IMR-90 (cell line): ENCODE measurements at regions not wholly inside any gene's neighbourhood (a gene's known extent, or its start where the extent isn't known, plus 50 kb on each side); places are given as distances from the start of the nearest gene placed in this dataset.

Experiments
- FOS ChIP-seq: fragments of 150-350 bp; IDR thresholded peaks from 2 replicates; pipeline ENCODE4 v1.6.1; 2016; ENCODE audit warnings: low read depth, low read length
- MXI1 ChIP-seq: IDR thresholded peaks from 2 replicates; pipeline ENCODE4 v1.6.1; 2012; ENCODE audit warnings: low read depth, mild to moderate bottlenecking, low read length, moderate library complexity, borderline replicate concordance
- NFE2L2 ChIP-seq: fragments of 150-350 bp; IDR thresholded peaks from 2 replicates; pipeline ENCODE4 v1.6.1; 2016; ENCODE audit warnings: low read depth, mild to moderate bottlenecking, low read length
- POLR2A ChIP-seq: IDR thresholded peaks from 2 replicates; pipeline ENCODE4 v1.6.1; 2012; ENCODE audit warnings: mild to moderate bottlenecking, low read depth, low read length
- RAD21 ChIP-seq: IDR thresholded peaks from 2 replicates; pipeline ENCODE4 v1.6.1; 2012; ENCODE audit warnings: low read length, improper control_type of control experiment
- TF ChIP-seq, protein P1 (sequence below): conservative IDR thresholded peaks from 2 replicates; pipeline ENCODE4 v1.5.1; 2012; ENCODE audit warnings: mild to moderate bottlenecking, low read depth, low read length, improper control_type of control experiment
- TF ChIP-seq, protein P2 (sequence below): fragments of 150-350 bp; IDR thresholded peaks from 2 replicates; pipeline ENCODE4 v1.6.1; 2017; ENCODE audit warnings: mild to moderate bottlenecking, antibody characterized with exemption, low read length, low read depth

DNA sequence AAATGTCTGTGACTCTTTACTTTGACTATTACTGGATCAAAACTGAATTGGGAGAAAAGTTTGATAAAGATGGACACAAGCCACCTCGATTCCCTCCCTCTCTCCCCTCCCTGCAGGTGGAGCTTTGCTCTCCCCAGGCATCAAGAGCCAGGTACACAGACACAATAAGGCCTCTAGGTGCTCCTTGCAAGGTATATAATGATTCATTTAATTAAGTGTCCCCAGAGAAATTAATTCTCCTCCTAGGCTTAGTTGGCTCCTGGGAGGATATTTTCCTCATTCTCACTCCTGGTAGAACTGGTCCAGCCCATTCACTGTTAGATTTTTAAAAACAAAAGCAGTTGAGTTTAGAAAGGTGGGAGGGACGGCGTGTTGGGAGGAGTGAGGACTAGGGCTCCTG is 352.4 kb upstream of the SMIM21 start:
- TF ChIP-seq, protein P1, sequence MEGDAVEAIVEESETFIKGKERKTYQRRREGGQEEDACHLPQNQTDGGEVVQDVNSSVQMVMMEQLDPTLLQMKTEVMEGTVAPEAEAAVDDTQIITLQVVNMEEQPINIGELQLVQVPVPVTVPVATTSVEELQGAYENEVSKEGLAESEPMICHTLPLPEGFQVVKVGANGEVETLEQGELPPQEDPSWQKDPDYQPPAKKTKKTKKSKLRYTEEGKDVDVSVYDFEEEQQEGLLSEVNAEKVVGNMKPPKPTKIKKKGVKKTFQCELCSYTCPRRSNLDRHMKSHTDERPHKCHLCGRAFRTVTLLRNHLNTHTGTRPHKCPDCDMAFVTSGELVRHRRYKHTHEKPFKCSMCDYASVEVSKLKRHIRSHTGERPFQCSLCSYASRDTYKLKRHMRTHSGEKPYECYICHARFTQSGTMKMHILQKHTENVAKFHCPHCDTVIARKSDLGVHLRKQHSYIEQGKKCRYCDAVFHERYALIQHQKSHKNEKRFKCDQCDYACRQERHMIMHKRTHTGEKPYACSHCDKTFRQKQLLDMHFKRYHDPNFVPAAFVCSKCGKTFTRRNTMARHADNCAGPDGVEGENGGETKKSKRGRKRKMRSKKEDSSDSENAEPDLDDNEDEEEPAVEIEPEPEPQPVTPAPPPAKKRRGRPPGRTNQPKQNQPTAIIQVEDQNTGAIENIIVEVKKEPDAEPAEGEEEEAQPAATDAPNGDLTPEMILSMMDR, result no peak
- TF ChIP-seq NFE2L2 (no peak), RAD21 (no peak), POLR2A (no peak), FOS (no peak), MXI1 (no peak)
- TF ChIP-seq, protein P2, sequence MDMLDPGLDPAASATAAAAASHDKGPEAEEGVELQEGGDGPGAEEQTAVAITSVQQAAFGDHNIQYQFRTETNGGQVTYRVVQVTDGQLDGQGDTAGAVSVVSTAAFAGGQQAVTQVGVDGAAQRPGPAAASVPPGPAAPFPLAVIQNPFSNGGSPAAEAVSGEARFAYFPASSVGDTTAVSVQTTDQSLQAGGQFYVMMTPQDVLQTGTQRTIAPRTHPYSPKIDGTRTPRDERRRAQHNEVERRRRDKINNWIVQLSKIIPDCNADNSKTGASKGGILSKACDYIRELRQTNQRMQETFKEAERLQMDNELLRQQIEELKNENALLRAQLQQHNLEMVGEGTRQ, result no peak
